IMR-90 (cell line): ENCODE measurements at regions not wholly inside any gene's neighbourhood (a gene's known extent, or its start where the extent isn't known, plus 50 kb on each side); places are given as distances from the start of the nearest gene placed in this dataset.

Experiments
- ATAC-seq: fragments of 200-7000 bp; cut with Tn5 transposase; 2 replicates; pipeline ENCODE4 v1.9.1; 2020; ENCODE audit warnings: low read depth, mild to moderate bottlenecking, moderate library complexity
- BruUV-seq: library from RNA; stranded (reverse); fragments of 400-500 nt; replicated peaks from 2 replicates; lab custom pipeline; 2021; lab: Mats Ljungman, UMichigan
- CTCF ChIA-PET: fragments of 300-600 bp; formaldehyde crosslinking; extraction: SDS; loops from one replicate; lab custom pipeline; 2021; ENCODE audit warnings: antibody characterized with exemption; lab: Yijun Ruan, JAX
- POLR2A ChIA-PET: fragments of 300-600 bp; sonication (Branson Sonifier 250); formaldehyde crosslinking; loops from one replicate; lab custom pipeline; 2022; ENCODE audit warnings: antibody characterized with exemption; ENCODE audit not compliant: unreplicated experiment; lab: Charles Lee
- DNase-seq: peaks from one replicate; pipeline ENCODE4 v3.0.0; 2013
- H2AFZ ChIP-seq: replicated peaks from 2 replicates; pipeline ENCODE3; 2013; ENCODE audit warnings: low read length, mild to moderate bottlenecking; ENCODE audit not compliant: poor library complexity
- H2AK5ac ChIP-seq: 2 replicates; pipeline ENCODE4 v1.6.1; 2013; ENCODE audit warnings: low read depth, low read length, inconsistent platforms
- H2AK9ac ChIP-seq: replicated peaks from 2 replicates; pipeline ENCODE3; 2013; ENCODE audit warnings: mild to moderate bottlenecking, low read depth, low read length, moderate library complexity; ENCODE audit not compliant: poor library complexity
- H2BK120ac ChIP-seq: 2 replicates; pipeline ENCODE4 v1.6.1; 2013; ENCODE audit warnings: low read depth, low read length, inconsistent platforms
- H2BK15ac ChIP-seq: 3 replicates; pipeline ENCODE4 v1.6.1; 2013; ENCODE audit warnings: low read depth, low read length, inconsistent platforms
- H2BK20ac ChIP-seq: 2 replicates; pipeline ENCODE4 v1.6.1; 2013; ENCODE audit warnings: low read depth, mild to moderate bottlenecking, inconsistent platforms, low read length, moderate library complexity
- H2BK5ac ChIP-seq: 2 replicates; pipeline ENCODE4 v1.6.1; 2013; ENCODE audit warnings: mild to moderate bottlenecking, low read depth, low read length, inconsistent platforms; ENCODE audit not compliant: poor library complexity, severe bottlenecking
- H3K14ac ChIP-seq: replicated peaks from 2 replicates; pipeline ENCODE4 v1.6.1; 2013; ENCODE audit warnings: low read depth, low read length, inconsistent platforms
- H3K18ac ChIP-seq: 2 replicates; pipeline ENCODE4 v1.6.1; 2013; ENCODE audit warnings: low read depth, low read length, control low read depth
- H3K23ac ChIP-seq: 2 replicates; pipeline ENCODE4 v1.6.1; 2013; ENCODE audit warnings: low read depth, low read length, inconsistent platforms
- H3K27ac ChIP-seq: 2 replicates; pipeline ENCODE4 v1.5.1; 2013; ENCODE audit warnings: mild to moderate bottlenecking, control low read depth, low read length; ENCODE audit not compliant: insufficient read depth
- H3K27me3 ChIP-seq: 2 replicates; pipeline ENCODE4 v1.6.1; 2013; ENCODE audit warnings: low read length; ENCODE audit not compliant: control insufficient read depth, insufficient read depth
- H3K36me3 ChIP-seq: 2 replicates; pipeline ENCODE4 v1.6.1; 2013; ENCODE audit warnings: low read length, mixed read lengths; ENCODE audit not compliant: control insufficient read depth, insufficient read depth
- H3K4ac ChIP-seq: 2 replicates; pipeline ENCODE4 v1.6.1; 2013; ENCODE audit warnings: low read depth, low read length, inconsistent platforms
- H3K4me1 ChIP-seq: 2 replicates; pipeline ENCODE4 v1.6.1; 2013; ENCODE audit warnings: low read length, mixed read lengths; ENCODE audit not compliant: control insufficient read depth, insufficient read depth
- H3K4me2 ChIP-seq: 2 replicates; pipeline ENCODE4 v1.6.1; 2013; ENCODE audit warnings: low read depth, mild to moderate bottlenecking, control low read depth, low read length, moderate library complexity
- H3K4me3 ChIP-seq: 2 replicates; pipeline ENCODE4 v1.5.1; 2013; ENCODE audit warnings: low read depth, mild to moderate bottlenecking, control low read depth, low read length, moderate library complexity; ENCODE audit not compliant: insufficient read depth
- H3K56ac ChIP-seq: 2 replicates; pipeline ENCODE4 v1.6.1; 2013; ENCODE audit warnings: low read length, inconsistent platforms; ENCODE audit not compliant: insufficient read depth; ENCODE audit errors: extremely low read depth
- H3K79me1 ChIP-seq, 2 experiments: 2 replicates each; pipeline ENCODE4 v1.6.1; 2013; ENCODE audit warnings: low read length in 2 of 2, inconsistent platforms in 1 of 2, low read depth in 1 of 2
- H3K9ac ChIP-seq: 2 replicates; pipeline ENCODE4 v1.6.1; 2013; ENCODE audit warnings: low read depth, low read length, control low read depth
- H3K9me1 ChIP-seq: 2 replicates; pipeline ENCODE4 v1.6.1; 2013; ENCODE audit warnings: low read length, inconsistent platforms; ENCODE audit not compliant: insufficient read depth
- H3K9me3 ChIP-seq: 2 replicates; pipeline ENCODE4 v1.6.1; 2013; ENCODE audit warnings: low read length; ENCODE audit not compliant: control insufficient read depth, insufficient read depth
- H4K20me1 ChIP-seq: 2 replicates; pipeline ENCODE4 v1.6.1; 2013; ENCODE audit warnings: low read length, inconsistent platforms; ENCODE audit not compliant: insufficient read depth
- H4K5ac ChIP-seq: 2 replicates; pipeline ENCODE4 v1.6.1; 2013; ENCODE audit warnings: mild to moderate bottlenecking, low read depth, low read length, control low read depth
- H4K8ac ChIP-seq, 2 experiments: 2 replicates each; pipeline ENCODE4 v1.6.1; 2013; ENCODE audit warnings: low read depth in 2 of 2, low read length in 2 of 2, control low read depth in 1 of 2, inconsistent platforms in 1 of 2
- H4K91ac ChIP-seq: 2 replicates; pipeline ENCODE4 v1.6.1; 2013; ENCODE audit warnings: low read depth, low read length, inconsistent platforms; ENCODE audit not compliant: insufficient read depth
- CHD1 ChIP-seq: IDR thresholded peaks from 2 replicates; pipeline ENCODE4 v1.6.1; 2012; ENCODE audit warnings: low read depth, low read length, improper control_type of control experiment
- MAFK ChIP-seq: IDR thresholded peaks from 2 replicates; pipeline ENCODE4 v1.6.1; 2012; ENCODE audit warnings: low read depth, low read length, improper control_type of control experiment
- RAD21 ChIP-seq: IDR thresholded peaks from 2 replicates; pipeline ENCODE4 v1.6.1; 2012; ENCODE audit warnings: low read length, improper control_type of control experiment
- RFX5 ChIP-seq: IDR thresholded peaks from 2 replicates; pipeline ENCODE4 v1.8.0; 2012; ENCODE audit warnings: low read depth, mild to moderate bottlenecking, low read length, moderate library complexity
- SMC3 ChIP-seq: fragments of 150-350 bp; IDR thresholded peaks from 2 replicates; pipeline ENCODE4 v1.6.1; 2016; ENCODE audit warnings: low read depth, mild to moderate bottlenecking, antibody characterized with exemption, low read length, moderate library complexity
- WGBS, 2 experiments: methylation state at CpG; one replicate each; pipeline versions ENCODE4 v1.1.5 to v1.1.7; 2013; ENCODE audit warnings: missing lambda C conversion rate in 2 of 2; ENCODE audit not compliant: insufficient read length in 1 of 2; ENCODE audit errors: extremely low coverage in 2 of 2; 5-methylcytosine and 5-hydroxymethylcytosine counted together
- dilution Hi-C: fragments of 300-500 bp; cut with HindIII; formaldehyde crosslinking; loops from one replicate; pipeline ENCODE4 v1.14.3; 2018; ENCODE audit warnings: low sequenced_read_pairs; ENCODE audit not compliant: unreplicated experiment
- in situ Hi-C: fragments of 300-500 bp; cut with MboI; formaldehyde crosslinking; loops from 3 replicates; pipeline ENCODE4 v1.14.3; 2019; ENCODE audit warnings: low sequenced_read_pairs, inconsistent platforms, mixed read lengths
- intact Hi-C: fragments of 100-400 bp; cut with micrococcal nuclease; formaldehyde crosslinking; loops from 2 replicates; pipeline ENCODE4 v1.10.0; 2022
- TF ChIP-seq, protein P1 (sequence below): fragments of 150-350 bp; IDR thresholded peaks from 2 replicates; pipeline ENCODE4 v1.6.1; 2016; ENCODE audit warnings: low read depth, mild to moderate bottlenecking, low read length, moderate library complexity, borderline replicate concordance

DNA sequence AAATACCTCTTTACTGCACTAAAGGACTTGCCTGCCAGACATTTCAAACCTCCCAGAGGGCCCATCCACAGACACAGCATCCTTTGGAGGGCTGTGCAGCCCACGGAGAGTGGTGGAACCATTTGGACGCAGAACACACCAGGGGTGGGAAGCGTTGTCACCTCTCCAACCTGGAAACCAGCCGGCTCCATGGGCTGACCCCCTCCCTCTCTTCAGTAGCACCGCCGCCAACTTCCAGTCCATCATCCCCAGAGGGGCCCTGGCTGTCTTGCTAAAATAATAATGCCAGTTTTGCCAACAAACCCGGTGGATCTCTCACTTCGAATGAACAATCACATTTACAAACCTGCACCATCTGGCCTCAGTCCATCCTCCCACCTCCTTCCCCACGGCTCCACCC is 203.9 kb downstream of the FBXO15 start:
- Histone ChIP-seq H4K5ac (no peak overlapping the region), H2BK5ac (peak overlapping the region; percentile 30), H4K20me1 (no peaks in the 10 kb centered on the region), H4K91ac (no peak overlapping the region), H3K56ac (no peak overlapping the region), H2AFZ (peak overlapping the region; percentile 56), H3K4me1 (peaks cover 7% of the 10 kb centered on the region; the same call in 1 of the 2 replicates), H3K9me3 (no peaks in the 10 kb centered on the region), H2AK5ac (0 out of 2 replicates have a peak overlapping the region, but pooled peaks have one; percentile 45), H3K27ac (no peak overlapping the region), H3K9me1 (peaks cover 7% of the 10 kb centered on the region), H3K36me3 (no peaks in the 10 kb centered on the region), H3K14ac (0 out of 2 replicates have a peak overlapping the region, but pooled peaks have one; percentile 14), H2BK120ac (peak overlapping the region; percentile 74; the same call in 1 of the 2 replicates), H2BK15ac (no peak overlapping the region), H3K4me3 (no peak overlapping the region), H3K4ac (peak overlapping the region; percentile 65), H4K8ac (peak overlapping the region in 1 of 2 experiments; percentile 45; a peak in 1 of 4 replicates), H3K27me3 (peaks cover 2% of the 10 kb centered on the region; the same call in 1 of the 2 replicates), H3K23ac (no peak overlapping the region), H3K4me2 (no peak overlapping the region), H3K79me1 (no peaks in the 10 kb centered on the region), H2BK20ac (peak overlapping the region; percentile 66; the same call in 1 of the 2 replicates), H2AK9ac (no peak overlapping the region), H3K9ac (no peak overlapping the region), H3K18ac (no peak overlapping the region)
- no TSS peak for BruUV-seq
- CTCF ChIA-PET = no interaction called here
- dilution Hi-C loops (no loop called here), intact Hi-C loops (no loop called here), in situ Hi-C loops (no loop called here)
- POLR2A ChIA-PET = no interaction called here
- TF ChIP-seq SMC3 = no peak
- TF ChIP-seq MAFK = no peak
- TF ChIP-seq RAD21 = no peak
- no peak for TF ChIP-seq CHD1
- TF ChIP-seq, protein P1, sequence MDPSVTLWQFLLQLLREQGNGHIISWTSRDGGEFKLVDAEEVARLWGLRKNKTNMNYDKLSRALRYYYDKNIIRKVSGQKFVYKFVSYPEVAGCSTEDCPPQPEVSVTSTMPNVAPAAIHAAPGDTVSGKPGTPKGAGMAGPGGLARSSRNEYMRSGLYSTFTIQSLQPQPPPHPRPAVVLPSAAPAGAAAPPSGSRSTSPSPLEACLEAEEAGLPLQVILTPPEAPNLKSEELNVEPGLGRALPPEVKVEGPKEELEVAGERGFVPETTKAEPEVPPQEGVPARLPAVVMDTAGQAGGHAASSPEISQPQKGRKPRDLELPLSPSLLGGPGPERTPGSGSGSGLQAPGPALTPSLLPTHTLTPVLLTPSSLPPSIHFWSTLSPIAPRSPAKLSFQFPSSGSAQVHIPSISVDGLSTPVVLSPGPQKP = no peak
- TF ChIP-seq RFX5 = no peak
- no peak for DNase-seq
- 72% methylated on average over 7 of the region's 9 CpGs; no CpG with 5 or more reads in 1 of the 2 experiments for WGBS, 2 experiments
- ATAC-seq = no peak
